IPS-18c (cell line): ENCODE measurements at regions not wholly inside any gene's neighbourhood (a gene's known extent, or its start where the extent isn't known, plus 50 kb on each side); places are given as distances from the start of the nearest gene placed in this dataset.
"Not testable (repeated sequence)": the region's sequence is repeated elsewhere in the genome, so short reads cannot be mapped to it uniquely, and the experiment has no call there.

Experiments used
- H3K4me3 ChIP-seq: 2 replicates; pipeline ENCODE4 v1.7.0; 2013; ENCODE audit warnings: low read depth, mild to moderate bottlenecking, low read length, moderate library complexity; ENCODE audit not compliant: insufficient read depth
- H3K9me3 ChIP-seq: one replicate; pipeline ENCODE4 v1.6.1; 2013; ENCODE audit warnings: mild to moderate bottlenecking, low read length, moderate library complexity; ENCODE audit not compliant: control insufficient read depth, insufficient read depth

DNA sequence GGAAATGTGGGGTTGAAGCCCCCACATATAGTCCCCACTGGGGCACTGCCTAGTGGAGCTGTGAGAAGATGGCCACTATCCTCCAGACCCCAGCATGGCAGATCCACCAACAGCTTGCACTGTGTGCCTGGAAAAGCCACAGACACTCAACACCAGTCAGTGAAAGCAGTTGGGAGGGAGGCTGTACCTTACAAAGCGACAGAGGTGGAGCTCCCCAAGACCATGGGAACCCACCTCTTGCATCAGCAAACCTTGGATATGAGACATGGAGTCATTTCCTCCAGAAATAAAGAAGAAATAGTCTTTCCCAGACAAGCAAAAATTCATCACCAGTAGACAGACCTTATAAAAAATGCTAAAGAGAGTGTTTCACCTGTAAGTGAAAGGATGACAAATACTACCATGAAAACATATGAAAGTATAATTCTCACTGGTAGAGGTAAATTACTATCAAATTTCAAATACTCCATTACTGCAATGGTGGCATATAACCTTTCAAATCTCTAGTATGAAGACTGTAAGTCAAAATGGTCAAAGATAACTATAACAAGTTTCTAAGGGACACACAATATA lies 152.6 kb upstream of the EPHA4 start:
- Histone ChIP-seq H3K9me3 (no peaks in the 10 kb centered on the region), H3K4me3 (no peak overlapping the region)

GRCh38 chr2:221724117-221724516 lies 152.0 kb upstream of the EPHA4 start:
- H3K9me3 ChIP-seq, H3K4me3 ChIP-seq: not testable (repeated sequence)

GRCh38 chr2:221716426-221717303 lies 144.6 kb upstream of the EPHA4 start:
- no peak overlapping the region for H3K4me3 ChIP-seq

DNA sequence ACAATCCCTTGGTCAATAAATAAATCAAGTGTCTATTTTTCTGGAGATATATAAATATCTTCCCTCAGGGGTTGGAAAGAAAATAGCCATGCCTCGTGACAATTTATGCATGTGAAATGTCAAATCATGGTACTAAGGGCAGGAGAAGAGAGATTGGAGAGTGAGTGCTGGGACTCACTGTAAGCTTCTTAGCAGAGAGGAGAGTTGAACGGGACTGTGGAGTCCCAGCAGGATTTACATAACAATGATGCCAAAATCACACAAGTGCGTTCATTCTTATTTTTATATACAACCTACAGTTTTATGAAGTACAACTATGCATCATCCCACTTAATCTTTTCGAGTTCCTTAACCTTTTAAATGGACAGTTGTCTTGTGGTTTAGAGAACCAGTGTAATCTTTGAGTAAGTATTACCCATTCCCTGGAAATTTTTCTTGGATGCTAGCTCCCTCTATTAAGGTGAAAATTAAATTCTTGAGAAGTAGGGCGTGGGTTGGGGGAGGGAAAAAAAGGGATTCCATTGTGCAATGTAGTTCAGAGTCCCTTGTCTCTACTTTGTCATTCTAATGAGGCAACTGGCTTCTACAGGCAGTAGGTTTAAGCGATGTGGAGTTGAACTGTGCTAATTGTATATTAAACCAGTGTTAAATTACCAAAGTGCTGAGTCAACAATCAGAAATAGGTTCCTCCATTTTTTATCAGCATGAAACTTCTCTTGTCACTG lies 143.6 kb upstream of the EPHA4 start:
- Histone ChIP-seq H3K9me3 (no peaks in the 10 kb centered on the region), H3K4me3 (no peak overlapping the region)

More at GRCh38 chr2:221716426-221717303, 144.6 kb upstream of the EPHA4 start:
- H3K9me3 ChIP-seq, result no peaks in the 10 kb centered on the region

DNA sequence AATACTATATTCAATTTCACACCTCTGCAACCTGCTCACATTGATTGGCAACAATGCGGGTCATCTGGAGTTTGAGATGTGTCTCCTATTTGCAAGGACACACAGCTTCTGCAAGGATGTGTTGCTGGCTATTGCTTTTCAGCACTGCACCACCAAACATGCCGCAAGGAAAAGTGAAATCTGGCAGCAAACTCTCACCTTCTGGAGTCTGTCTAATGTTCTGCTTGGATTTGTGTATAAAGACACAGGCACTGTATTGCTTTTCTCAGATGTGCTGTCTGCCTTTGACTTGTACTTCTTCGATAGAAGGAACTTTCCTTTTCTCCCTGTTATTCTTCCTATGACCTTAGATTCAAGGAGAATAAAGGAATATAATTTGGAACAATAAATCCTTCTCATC lies 138.6 kb upstream of the EPHA4 start:
- Histone ChIP-seq H3K9me3 (no peaks in the 10 kb centered on the region), H3K4me3 (no peak overlapping the region)

GRCh38 chr2:221708902-221709301 lies 136.8 kb upstream of the EPHA4 start:
- Histone ChIP-seq H3K4me3 (no peak overlapping the region), H3K9me3 (no peaks in the 10 kb centered on the region)

DNA sequence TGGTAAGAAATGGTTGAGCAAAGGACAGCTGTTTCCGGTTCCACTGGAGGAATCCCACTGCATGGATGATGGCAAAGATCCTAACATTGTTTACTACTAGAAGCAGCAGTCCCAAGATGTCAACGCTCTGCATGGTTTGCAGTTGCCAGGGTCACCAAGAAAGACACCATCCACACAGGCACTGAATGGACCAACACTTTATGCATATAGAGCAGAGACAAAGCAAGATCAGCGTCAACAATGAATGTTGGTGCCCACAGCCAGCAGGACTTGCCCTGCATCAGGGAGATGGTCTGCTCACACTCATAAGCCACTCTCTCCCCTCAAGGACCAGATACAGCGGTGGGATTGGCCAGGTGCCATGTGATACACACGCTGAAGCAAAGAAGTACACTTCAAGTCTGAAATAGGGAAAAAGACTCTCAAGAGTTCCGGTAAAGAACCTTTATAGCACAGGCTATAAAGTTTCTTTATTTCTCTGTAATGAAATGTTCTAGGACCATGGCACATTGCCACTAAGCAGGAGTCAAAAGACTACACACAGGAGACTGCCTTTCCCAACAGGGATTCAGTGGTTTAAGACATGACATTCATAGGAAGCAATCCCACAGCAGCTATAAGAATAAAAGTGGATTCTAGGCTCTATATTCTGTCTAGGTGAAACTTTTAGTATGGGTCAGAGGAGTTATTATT lies 133.2 kb upstream of the EPHA4 start:
- no peaks in the 10 kb centered on the region for H3K9me3 ChIP-seq

DNA sequence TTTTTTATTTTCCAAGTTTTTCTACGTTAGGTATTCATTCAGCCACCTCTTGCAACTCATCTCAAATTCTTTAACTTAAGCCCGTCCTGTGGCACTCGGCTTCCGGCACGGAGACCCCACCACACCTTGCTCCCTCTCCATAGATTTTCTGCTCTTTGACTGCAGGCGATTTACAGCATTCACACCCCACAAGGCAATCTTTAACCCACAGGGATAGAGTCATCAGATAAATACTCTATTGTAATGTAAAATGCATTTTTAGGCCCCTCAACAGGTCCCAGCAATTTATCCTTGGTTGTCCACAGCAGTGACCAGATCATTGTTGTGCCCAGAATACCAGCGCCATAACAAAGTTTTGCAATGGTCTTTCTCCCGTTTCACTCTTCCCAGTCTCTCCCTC lies 132.3 kb upstream of the EPHA4 start:
- Histone ChIP-seq H3K4me3 (no peak overlapping the region), H3K9me3 (no peaks in the 10 kb centered on the region)

More for the DNA sequence above, 133.2 kb upstream of the EPHA4 start:
- no peak overlapping the region for H3K4me3 ChIP-seq

GRCh38 chr2:221693365-221693764 lies 121.3 kb upstream of the EPHA4 start:
- Histone ChIP-seq H3K9me3 (no peaks in the 10 kb centered on the region), H3K4me3 (no peak overlapping the region)

GRCh38 chr2:221691571-221691970 lies 119.5 kb upstream of the EPHA4 start:
- H3K4me3 ChIP-seq, result no peak overlapping the region
- H3K9me3 ChIP-seq, result no peaks in the 10 kb centered on the region

GRCh38 chr2:221689140-221689539 lies 117.0 kb upstream of the EPHA4 start:
- Histone ChIP-seq H3K4me3 (no peak overlapping the region), H3K9me3 (no peaks in the 10 kb centered on the region)

DNA sequence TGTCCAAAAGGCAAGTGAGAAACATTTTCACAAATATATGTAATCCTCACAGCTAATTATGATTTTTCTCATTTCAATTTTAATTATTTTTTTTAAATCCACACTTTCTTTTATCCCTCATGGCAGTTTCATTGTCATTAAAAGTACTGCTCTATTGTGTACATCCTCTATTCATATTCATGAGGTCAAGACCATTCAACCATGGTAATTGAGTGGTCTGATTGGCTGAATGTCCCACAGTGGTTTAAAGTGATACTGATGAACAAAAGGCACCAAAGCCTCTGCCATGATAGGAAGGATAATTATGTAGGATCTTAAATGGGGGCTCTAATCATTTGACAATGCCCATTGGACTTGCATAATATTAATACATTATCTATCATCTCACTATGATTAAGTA lies 108.4 kb upstream of the EPHA4 start:
- Histone ChIP-seq H3K4me3 (no peak overlapping the region), H3K9me3 (no peaks in the 10 kb centered on the region)

- H3K9me3 ChIP-seq, result no peaks in the 10 kb centered on the region
- H3K4me3 ChIP-seq, result no peak overlapping the region
Measured at GRCh38 chr2:221677688-221678087, 105.6 kb upstream of the EPHA4 start.

- H3K4me3 ChIP-seq, result no peak overlapping the region
Measured at GRCh38 chr2:221676566-221677172, 104.6 kb upstream of the EPHA4 start.

DNA sequence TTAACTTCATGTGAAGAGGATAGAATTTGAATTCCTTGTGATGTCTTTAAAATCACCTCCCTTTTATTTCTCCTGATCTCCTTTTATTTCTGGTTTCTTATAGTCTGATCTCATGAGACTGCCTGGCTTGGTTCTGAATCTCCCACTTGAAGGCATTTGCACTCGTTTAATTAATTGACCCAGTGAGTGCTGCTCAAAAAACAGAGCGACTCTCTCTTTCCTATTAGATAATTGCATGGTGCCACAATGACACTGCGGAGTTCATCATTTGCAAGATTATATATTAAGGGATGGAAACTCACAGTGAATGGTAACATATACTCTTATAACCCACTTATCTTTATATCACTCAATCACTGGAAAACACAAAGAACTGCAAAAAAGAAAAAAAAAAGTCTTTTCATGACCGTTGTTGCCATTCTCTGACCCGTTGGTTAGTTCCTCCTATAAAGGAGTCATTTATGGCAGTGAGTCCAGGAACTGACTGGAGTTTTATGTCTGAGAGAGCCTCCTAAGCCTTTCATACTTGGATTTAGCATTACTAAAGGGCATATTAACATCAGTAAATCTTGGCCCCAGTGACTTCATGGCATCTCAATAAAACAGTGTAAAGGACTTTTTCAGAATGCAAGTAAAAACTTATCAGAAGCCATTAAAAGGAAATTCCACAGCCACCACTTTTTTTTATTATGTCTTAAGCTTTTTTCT lies 103.3 kb upstream of the EPHA4 start:
- Histone ChIP-seq H3K9me3 (no peaks in the 10 kb centered on the region), H3K4me3 (no peak overlapping the region)

More at GRCh38 chr2:221676566-221677172, 104.6 kb upstream of the EPHA4 start:
- H3K9me3 ChIP-seq, result no peaks in the 10 kb centered on the region

DNA sequence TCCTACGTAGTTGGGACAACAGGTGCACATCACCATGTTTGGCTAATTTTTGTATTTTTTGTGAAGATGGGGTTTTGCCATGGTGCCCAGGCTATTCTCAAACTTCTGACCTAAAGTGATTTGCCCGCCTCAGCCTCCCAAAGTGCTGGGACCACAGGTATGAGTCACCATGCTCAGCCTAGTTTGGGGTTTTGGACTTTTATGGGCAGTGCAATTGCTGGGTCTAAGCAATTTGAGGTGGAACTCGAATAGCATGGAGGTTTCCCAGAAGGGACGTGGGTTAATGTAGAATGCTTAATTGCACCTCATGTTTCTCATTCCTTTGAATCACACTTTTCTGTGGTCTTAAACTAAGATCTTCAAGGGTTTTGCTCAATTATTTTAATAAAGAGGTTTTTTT lies 102.3 kb upstream of the EPHA4 start:
- H3K9me3 ChIP-seq, result no peaks in the 10 kb centered on the region

More for the DNA sequence above, 102.3 kb upstream of the EPHA4 start:
- H3K4me3 ChIP-seq, result no peak overlapping the region
